GM12873 (cell line): ENCODE measurements at regions not wholly inside any gene's neighbourhood (a gene's known extent, or its start where the extent isn't known, plus 50 kb on each side); places are given as distances from the start of the nearest gene placed in this dataset.

ENCODE experiments used
- CTCF ChIP-seq: IDR thresholded peaks from 2 replicates; pipeline ENCODE4 v1.5.1; 2012; ENCODE audit warnings: low read depth, mild to moderate bottlenecking, moderate library complexity, low read length, control low read depth; ENCODE audit not compliant: insufficient read depth; ENCODE audit errors: missing control alignments

- no peak for TF ChIP-seq CTCF
Measured at GRCh38 chr10:57905010-57905409, 362.7 kb downstream of the IPMK start.

GRCh38 chr10:57898231-57898630, 369.5 kb downstream of the IPMK start:
- TF ChIP-seq CTCF, result no peak

GRCh38 chr10:57897611-57898010, 370.1 kb downstream of the IPMK start:
- no peak for TF ChIP-seq CTCF

- no peak for TF ChIP-seq CTCF
Measured at GRCh38 chr10:57894361-57894760, 373.3 kb downstream of the IPMK start.

- no peak for TF ChIP-seq CTCF
Measured at GRCh38 chr10:57891201-57892006, 376.3 kb downstream of the IPMK start.

- TF ChIP-seq CTCF, result no peak
Measured at GRCh38 chr10:57890691-57891090, 377.0 kb downstream of the IPMK start.

- TF ChIP-seq CTCF, result no peak
Measured at GRCh38 chr10:57884965-57885617, 382.6 kb downstream of the IPMK start.
